DMS114 treated with DMSO at 0.1 percent for 48 hours (cell line): ENCODE measurements at regions not wholly inside any gene's neighbourhood (a gene's known extent, or its start where the extent isn't known, plus 50 kb on each side); places are given as distances from the start of the nearest gene placed in this dataset.

Source experiments
- DNase-seq: peaks from one replicate; lab custom pipeline; 2025; ENCODE audit not compliant: unreplicated experiment; lab: John Stamatoyannopoulos, UW

DNA sequence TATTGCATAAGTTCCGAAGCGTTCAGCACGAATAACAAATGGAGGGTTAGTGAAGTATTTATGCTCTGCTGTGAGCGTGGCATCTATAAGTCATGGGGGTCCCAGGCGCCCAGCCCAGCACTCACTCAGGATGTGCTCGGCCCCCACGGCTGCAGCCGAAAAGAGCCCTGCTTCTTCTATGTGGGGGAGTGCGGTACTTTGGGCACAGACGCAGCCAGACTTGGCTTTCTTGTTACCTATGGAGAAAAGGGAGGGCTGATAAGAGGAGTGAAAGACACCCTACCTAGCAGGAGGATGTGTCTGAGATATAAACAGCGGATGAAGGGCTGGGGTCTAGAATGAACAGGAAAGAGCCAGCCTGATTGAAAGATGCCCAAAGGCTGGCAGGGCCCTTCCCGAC lies 51.4 kb downstream of the MRPL36 start:
- DNase-seq: no peak

DNA sequence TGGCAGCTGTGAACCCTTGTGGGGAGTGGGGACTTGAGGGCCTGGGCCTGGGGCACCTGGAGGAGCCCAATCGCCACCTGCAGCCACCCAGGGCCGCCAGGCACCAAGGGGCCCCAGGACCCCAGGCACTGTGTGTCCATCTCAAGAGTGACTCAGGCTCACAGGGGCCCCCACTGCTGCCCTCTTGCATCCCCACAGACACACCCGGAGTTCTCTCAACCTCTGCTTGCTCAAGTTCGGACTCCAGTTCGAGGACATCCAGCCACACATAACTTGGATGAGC lies 51.9 kb downstream of the MRPL36 start:
- DNase-seq: no peak

DNA sequence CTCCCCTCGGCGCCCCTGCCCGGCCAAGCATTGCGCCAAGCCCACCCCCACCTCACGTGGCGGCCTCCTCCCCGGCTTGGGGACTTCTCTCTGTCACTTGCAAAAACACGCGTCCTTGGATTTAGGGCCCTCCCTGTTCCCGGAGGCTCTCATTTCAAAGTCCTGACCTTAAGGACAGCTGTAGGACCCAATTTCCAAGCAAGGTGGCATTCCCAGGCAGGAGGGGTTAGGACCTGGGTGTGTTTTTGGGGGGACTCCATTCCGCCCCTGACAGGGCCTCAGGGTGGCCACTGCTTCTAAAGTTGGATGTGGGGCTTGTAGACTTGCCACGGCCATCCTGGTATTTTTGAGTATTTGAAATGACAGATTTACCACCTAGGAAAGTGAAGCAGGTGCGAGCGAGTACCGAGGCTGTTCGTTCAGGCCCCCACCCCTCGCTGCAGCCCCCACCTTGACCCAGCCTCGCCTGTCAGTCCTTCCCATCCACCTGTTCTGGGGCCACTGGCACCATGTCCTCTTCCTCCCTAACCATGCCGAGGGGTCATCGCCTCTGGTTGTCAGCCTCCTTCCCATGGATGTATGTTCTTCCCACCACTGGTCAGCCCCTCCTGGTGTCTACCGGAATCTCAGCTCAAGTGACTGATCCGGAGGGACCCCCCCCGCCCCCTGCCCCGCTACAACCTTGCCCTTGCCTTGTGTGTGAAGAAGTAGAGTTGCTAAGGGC lies 52.4 kb downstream of the MRPL36 start:
- DNase-seq: no peak

DNA sequence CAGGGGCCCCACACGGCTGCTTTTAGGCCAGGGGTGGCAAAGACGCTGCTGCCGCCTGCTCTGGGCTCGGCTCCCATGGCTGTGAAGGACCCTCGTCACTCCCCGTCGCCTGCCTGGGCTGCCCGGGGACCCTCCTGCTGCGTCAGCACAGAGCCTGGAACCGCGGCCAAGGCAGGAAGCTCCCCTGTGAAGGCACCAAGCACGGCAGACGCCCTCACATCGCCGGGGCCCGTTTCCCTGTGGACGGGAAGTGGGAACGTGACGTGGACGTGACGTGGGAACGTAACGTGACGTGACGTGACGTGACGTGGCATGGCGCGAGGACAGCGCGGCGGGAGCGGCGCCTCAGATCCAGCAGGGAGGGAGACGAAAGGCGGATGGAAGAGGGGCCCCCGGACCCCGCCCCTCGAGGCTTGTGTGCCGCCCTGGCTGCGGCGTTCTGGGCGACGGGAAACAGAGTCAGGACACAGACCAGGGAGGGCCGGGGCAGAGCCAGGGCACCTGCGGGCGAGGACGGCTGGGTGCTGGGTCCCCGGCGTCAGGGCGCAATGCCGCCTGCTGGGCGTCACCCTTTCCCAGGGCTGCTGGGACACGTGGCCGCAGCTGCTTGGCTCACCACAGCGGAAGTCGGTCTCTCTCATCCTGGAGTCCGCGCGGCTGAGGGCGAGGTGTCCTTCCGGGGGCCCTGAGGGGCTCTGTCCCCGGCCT lies 53.1 kb downstream of the MRPL36 start:
- DNase-seq: no peak

DNA sequence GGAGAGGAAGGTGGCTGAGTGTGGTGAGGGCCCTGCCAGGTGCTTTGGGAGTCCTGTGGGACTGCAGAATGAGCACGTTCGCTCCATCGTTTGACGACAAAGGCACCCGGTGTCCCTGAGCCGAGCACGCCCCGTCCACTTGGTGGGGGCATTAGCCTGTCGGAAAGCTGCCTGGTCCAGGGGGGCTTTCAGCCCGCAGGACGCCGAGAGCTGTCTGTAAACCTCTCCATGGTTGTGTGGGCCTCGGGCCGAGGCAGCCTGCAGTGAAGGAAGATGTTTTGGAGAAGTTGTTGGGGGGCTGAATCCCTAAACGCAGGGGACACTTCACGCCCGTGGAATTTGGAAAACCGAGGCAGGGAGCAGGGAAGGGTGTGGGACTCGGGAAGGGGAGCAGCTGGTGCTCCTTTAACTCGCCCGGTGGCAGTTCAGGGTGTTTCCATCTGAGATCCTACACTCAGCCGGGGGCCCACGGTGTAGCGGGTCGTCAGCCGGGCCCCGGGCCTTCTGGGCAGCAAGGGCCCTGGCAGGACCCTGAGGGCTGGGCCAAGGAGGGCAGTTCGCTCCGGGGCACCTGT lies 53.8 kb downstream of the MRPL36 start:
- no peak for DNase-seq

DNA sequence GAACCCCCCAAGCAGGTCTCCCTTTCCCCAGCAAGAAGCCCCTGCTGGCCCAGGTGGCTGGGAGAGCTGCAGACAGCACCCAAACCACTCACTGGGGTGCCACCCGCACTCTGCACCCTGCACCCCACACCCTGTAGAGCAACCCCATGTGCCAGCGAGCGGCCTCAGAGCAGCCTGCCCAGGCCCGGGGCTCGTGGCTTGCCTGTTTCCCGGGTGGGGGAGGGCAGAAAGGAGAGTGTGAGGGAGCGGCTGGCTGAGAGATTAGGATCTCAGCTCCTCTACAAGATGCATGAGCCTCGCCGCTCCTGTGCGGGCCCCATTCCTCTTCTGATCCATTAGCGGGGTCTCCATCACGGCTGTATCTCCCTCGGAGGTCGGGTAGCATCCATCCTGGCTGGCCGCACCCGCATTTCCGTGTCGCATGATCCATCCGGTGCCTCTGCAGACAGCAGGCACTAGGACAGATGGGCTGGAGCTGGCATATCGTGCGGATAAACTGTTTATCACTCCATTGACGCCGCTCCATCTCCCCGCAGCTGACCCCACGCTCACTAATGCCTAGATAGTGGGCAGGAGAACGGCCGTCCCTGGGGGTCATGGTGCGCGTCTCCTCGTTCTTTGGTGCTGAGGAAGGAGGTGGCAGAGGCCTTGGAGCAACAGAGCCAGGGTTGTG lies 54.4 kb downstream of the MRPL36 start:
- no peak for DNase-seq

DNA sequence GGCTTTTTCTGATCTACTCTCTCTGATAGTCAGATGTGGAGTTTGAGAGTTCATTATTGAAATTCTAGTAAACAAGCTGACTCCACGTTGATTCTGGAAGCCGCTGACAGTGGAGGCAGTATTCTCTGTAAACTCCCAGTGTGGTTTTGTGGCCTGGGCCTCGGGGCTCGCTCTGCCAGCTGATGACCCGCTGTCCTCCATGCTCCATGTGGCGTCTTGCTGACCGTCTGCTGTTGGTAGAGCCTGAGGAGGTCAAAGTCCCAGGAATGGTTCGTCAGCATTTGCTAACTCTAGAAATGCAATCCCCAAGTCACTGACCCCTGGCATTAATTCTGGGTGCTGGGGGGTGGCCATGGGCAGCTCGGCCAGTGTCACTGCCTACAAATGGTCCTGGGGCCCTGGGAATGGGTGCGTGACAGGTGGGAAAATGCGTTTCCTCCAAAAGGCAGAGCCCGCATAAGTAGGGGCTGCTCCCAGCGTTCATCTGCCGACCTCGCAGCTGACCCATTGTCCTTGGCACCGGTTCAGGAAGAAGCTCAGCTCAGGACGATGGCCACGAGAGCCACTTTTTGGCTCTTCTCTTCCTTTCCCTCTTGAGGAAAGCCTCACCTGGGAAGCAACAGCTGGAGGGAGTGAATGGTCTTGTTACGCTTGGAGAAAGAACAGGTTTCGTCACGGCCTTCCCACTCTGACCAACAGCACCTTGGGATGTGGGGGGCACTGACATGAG lies 55.1 kb downstream of the MRPL36 start:
- no peak for DNase-seq

DNA sequence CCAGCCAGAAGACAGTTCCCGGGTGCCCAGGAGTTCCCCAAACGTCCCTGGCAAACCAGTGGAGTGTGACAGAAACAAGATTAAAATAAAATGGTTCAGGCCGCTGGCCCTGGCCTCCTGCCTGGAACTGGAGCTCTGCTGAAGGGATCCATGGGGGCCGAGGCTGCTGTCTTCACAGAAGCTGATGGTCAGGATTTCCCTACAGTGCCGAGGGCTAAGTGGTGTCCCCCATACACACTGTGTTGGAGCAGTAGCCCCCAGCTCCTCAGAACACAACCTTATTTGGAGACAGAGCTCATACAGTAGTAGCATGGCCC lies 55.9 kb downstream of the MRPL36 start:
- DNase-seq: no peak

DNA sequence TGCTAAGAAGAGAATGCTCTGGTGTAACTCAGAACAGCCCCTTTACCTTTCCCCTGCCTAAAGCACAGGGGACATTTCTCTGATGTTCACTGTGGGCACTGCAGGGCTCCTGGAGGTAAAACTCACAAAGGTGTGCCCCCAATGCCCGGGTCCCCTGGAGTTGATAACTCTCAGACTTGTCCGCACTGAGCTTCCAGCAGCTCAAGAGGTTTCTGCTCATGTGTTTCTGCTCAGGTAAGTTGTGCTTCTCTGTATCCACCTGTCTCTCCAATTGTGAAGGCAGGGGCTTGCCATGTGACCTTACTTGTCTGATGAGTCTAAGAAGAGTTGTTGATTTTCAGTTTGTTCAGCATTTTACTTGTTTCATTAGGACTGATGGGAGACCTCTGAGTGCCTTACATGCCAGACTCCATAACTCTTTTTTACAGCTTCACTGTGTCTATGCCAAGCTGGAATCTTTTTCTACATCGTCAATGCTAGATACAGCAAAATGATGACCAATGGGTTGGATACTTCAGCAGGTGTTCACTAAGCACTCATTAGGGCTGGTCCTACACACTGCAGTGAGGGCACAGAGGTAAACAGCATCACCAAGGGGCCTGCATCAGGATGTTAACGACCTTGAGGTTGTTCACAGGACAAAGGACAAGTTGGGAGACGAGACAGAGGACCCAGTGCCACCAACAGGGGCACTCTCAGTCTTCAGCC lies 56.4 kb downstream of the MRPL36 start:
- no peak for DNase-seq

DNA sequence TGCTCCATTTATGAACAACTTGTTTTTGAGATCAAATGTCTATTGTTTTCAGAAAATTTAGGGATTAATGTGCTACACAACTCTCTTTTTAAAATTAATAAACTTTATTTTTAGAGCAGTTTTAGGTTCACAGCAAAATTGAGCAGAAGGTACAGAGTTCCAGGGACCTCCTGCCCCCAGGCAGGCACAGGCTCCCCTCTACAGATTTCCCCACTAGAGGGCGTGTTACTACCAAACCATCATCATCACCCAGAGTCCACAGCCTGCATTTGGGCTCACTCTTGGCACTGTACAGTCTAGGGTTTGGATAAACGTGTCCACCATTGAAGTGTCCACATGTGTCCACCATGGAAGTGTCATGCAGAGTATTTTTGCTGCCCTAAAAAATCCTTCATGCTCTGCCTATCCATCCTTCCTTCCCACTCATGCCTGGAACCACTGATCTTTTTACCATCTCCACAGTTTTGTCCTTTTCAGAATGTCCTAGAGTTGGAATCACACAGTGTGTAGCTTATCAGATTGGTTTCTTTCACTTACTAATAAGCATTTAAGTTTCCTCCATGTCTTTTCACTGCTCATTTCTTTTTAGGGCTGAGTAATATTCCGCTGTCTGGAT lies 61.7 kb downstream of the MRPL36 start:
- no peak for DNase-seq

DNA sequence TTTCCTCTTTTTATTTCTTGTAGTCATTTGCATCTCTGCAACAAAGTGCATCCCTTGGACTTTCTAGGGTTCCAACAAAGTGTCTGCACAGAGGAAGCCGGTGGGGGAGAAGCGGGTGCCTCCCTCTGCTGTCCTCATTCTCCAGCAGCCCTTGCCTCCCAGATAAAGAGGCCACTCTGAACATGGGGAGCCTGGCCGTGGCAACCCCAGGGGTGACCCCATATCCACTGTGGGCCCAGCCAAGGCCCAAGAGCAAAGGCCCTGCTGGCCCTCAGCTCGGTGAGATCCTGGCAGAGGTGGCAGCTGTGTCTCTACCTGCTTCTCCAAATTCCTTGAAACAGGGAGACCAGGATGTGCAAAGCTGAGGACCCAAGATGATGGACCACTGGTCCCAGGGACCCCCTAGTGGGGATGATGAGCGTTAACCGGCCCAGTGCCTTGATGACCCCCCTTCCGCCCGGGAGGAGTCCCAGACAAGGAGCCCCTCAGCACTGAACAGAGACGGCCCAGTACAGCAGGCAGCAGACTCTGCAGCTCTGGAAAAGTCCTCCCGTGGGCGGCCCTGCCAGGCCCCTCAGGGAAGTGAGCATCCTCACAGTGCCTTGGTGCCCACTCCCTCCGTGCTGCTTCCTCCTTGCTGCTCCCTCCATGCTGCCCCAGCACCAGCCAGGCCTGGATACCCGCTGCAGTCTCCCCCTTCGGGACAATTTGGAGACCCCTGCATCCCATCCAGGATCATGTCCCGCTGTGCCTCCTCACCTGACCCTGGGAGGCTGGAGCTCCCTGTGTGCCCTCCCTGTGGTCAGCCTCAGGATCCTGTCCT lies 62.5 kb downstream of the MRPL36 start:
- no peak for DNase-seq

DNA sequence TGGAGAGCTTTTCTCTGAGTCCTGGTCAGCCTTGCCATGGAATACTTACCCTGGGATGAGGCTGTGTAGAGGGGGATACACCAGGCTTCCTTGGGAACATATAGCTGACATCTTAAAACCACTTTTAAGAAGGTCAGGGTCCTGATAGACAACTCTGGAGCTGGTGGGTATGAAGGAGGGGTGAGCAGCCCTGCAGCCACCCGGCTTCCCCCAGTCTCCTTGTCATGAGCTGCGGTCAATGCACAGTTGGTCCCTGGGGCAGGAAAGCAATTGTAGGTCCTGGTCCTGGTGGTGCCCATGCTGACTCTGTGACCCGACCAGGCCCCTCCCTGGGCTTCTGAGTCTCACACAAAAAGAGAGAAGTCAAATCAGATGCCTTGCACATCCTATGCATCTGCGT lies 63.6 kb downstream of the MRPL36 start:
- DNase-seq: no peak

DNA sequence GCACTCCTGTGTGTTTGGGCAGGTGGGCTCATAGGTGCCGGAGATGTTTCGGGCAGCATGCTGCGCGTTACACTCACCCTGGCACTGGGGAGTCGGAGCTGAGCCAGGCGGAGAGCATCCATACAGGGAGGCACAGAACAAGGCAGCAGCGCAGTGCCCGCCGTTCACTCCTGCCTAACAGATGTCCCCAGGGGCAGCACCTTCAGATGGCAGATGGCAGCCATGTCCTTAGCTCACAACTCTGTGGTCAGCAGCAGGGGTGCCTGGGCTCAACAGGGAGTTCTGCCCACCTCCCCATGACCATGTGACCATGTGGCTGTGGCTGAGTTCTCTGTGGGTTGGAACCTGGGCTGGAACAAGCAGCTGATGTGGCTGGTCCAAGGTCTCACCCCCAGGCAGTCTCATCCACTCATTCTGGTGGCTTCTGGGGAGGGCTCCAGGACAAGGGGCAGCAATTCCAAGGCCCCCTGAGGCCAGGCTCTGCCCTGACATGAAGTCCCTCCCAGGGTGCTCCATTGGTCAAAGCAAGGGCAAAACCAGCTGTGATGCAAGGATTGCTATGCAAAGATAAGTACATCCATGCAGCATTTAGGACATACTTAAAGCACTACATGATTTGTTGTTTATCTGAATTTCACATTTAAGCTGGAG lies 64.2 kb downstream of the MRPL36 start:
- no peak for DNase-seq

DNA sequence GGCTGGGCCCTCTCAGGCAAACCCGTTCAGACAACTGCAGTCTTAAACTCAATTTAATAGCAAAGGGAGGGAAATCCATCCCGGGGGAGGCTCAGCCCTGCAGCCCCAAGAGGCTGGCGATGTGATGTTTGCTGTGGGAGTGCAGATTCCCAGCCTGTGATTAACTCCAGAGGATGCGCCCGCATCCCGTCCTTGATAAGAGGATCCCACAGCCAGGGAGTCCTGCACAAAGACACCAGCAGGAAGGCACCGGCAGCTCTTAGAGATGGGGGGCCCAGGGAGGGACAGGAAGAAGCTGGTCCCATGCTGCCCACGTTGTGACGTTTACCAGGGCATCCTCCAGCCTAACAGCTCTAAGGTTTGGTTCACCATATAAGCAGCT lies 64.7 kb downstream of the MRPL36 start:
- DNase-seq: no peak

DNA sequence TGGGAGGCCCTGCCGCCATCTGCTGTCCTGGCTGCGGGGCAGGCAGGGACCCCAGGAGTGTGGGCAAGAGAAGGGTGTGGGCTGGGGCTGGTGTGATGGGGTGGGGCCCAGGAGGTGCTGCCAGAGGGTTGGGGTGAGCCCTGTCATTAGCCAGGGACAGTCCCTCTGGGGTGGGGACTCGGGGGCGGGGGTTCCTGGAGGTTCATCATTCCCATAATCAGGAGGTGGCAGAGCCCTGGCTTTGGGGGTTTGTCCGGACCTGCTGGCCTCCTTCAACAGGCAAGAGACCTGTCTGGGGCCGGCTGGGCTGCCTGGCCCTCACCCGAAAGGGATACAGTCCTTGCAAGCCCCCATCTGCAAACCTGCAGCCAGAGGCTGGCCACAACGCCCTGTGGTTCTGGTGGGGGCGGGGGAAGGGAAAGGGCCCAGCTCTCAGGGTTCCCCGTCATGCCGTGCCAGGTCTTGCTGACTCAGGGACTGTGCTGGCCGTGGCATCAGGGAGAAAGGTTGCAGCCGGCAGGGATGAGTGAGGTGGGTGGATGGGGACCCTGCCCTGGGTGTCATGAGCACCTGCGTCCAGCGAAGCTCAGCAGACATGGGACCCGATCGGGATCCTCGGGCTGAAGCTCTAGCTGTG lies 65.2 kb downstream of the MRPL36 start:
- no peak for DNase-seq

DNA sequence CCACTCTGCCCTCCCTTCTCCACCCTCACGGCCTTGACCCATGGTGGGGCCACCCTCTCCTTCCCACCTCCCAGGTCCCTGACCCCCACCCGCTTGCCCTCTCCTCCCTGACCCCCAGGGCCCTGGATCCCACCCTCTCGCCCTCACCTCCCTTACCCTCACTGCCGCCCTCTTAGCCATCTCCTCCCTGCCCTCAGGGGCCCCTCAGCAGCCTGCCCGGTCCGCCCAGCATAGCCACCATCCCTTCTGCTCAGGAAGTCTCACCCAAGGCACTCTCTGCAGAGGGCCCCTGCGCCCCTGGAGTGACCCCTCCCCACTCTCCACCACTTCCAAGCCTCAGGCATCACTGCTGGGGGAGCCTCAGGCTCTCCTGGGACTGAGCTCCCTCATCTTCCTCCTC lies 66.3 kb downstream of the MRPL36 start:
- no peak for DNase-seq

DNA sequence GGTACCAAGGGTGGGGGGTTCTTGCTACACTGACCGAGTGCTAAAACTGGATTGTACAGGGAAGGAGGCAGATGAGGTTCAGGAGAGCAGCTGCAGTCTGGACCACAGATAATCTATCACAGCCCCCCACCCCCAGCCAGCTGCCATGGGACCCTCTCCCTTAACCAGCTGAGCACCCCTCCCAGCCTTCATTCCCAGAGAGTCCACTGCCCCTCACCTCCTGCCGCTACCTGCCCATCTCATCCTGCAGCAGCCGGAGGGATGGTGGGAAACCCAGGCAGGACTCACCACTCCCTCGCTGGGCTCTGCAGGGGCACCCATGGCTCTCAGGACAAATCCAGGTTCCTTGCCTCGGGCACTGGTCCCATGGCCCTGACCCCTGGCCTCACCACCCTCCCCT lies 66.7 kb downstream of the MRPL36 start:
- DNase-seq: no peak

DNA sequence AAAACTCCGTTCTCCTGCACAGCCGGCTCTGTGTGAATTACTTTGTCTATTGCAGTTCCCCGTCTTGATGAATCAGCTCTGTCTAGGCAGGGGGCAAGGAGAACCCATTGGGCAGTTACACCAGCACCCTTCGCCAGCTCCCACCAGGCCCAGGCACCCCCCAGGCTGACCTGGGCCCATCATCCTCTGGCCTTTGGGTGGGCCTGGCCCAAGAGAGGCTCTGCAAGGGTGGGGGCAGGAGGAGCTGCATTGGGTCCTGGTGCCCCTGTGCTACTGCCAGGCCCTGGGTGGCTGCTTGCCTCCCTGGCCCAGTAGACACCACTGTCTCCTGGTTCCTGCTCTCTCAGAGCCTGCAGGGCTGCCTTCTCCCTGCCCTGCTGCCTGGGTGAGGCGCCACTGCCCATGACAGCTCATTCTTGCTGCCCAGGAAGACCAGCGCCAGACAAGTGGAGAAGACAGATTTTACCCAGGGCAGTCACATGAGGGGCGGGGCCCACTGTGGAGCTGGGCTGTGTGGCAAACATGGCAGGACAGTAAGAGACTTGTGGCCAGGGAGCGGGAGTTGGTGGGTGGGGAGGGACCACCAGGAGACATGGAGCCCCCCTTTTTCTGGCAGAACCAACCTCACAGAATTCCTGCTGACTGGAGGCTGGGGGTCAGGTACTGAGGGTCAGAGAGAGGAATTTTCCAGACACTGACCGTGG lies 67.2 kb downstream of the MRPL36 start:
- no peak for DNase-seq
